GM12878 (cell line): ENCODE measurements at regions not wholly inside any gene's neighbourhood (a gene's known extent, or its start where the extent isn't known, plus 50 kb on each side); places are given as distances from the start of the nearest gene placed in this dataset.

Source experiments
- BACH1 ChIP-seq: fragments of 450-650 bp; IDR thresholded peaks from 2 replicates; pipeline ENCODE4 v1.6.1; 2017; ENCODE audit warnings: mild to moderate bottlenecking, borderline replicate concordance
- BCL11A ChIP-seq: IDR thresholded peaks from 2 replicates; pipeline ENCODE4 v1.6.1; 2011; ENCODE audit warnings: low read depth, low read length
- CBX5 ChIP-seq: sonication (generic); IDR thresholded peaks from 2 replicates; pipeline ENCODE4 v1.6.1; 2016; ENCODE audit warnings: low read depth, moderate library complexity, mild to moderate bottlenecking, inconsistent platforms
- EP300 ChIP-seq, 2 experiments: fragments of 150-350 bp in 1 of 2; IDR thresholded peaks; 2 replicates each; pipeline ENCODE4 v1.6.1; 2011 to 2012; ENCODE audit warnings: low read depth in 2 of 2, low read length in 2 of 2, borderline replicate concordance in 1 of 2, improper control_type of control experiment in 1 of 2, inconsistent platforms in 1 of 2; ENCODE audit not compliant: control insufficient read depth in 1 of 2
- ETV6 ChIP-seq, 2 experiments: fragments of 450-650 bp in 1 of 2; IDR thresholded peaks in 1 of 2; conservative IDR thresholded peaks in 1 of 2; 2 replicates each; pipeline ENCODE4 v1.6.1; 2014; ENCODE audit warnings: antibody characterized with exemption in 1 of 2, borderline replicate concordance in 1 of 2, low read depth in 1 of 2, mild to moderate bottlenecking in 1 of 2, moderate library complexity in 1 of 2
- GABPA ChIP-seq: IDR thresholded peaks from 2 replicates; pipeline ENCODE4 v1.6.1; 2014; ENCODE audit warnings: antibody characterized with exemption, low read depth, mild to moderate bottlenecking, inconsistent platforms
- IKZF1 ChIP-seq: fragments of 450-650 bp; conservative IDR thresholded peaks from 2 replicates; pipeline ENCODE4 v1.6.1; 2017; ENCODE audit warnings: antibody characterized with exemption, mild to moderate bottlenecking
- IKZF2 ChIP-seq, 2 experiments: fragments of 450-650 bp; IDR thresholded peaks; 2 replicates each; pipeline ENCODE4 v1.6.1; 2017; ENCODE audit warnings: mild to moderate bottlenecking in 2 of 2, moderate library complexity in 2 of 2
- MEF2B ChIP-seq: fragments of 450-650 bp; IDR thresholded peaks from 2 replicates; pipeline ENCODE4 v1.6.1; 2018; ENCODE audit warnings: mild to moderate bottlenecking, moderate library complexity; ENCODE audit not compliant: partially characterized antibody, poor library complexity, severe bottlenecking
- MLLT1 ChIP-seq: fragments of 450-650 bp; IDR thresholded peaks from 2 replicates; pipeline ENCODE4 v1.6.1; 2016; ENCODE audit warnings: mild to moderate bottlenecking
- MTA3 ChIP-seq: IDR thresholded peaks from 2 replicates; pipeline ENCODE4 v1.6.1; 2012; ENCODE audit warnings: low read length, inconsistent platforms, borderline replicate concordance
- NR2F1 ChIP-seq: fragments of 450-650 bp; conservative IDR thresholded peaks from 2 replicates; pipeline ENCODE4 v1.6.1; 2017; ENCODE audit warnings: mild to moderate bottlenecking
- PAX5 ChIP-seq: IDR thresholded peaks from 2 replicates; pipeline ENCODE4 v1.6.1; 2011; ENCODE audit warnings: low read depth, low read length, borderline replicate concordance
- POLR2AphosphoS5 ChIP-seq: IDR thresholded peaks from 2 replicates; pipeline ENCODE4 v1.6.1; 2011; ENCODE audit warnings: mild to moderate bottlenecking, low read length, inconsistent platforms
- POU2F2 ChIP-seq: IDR thresholded peaks from 3 replicates; pipeline ENCODE4 v1.6.1; 2011; ENCODE audit warnings: low read depth, mild to moderate bottlenecking, low read length, borderline replicate concordance
- RUNX3 ChIP-seq: IDR thresholded peaks from 2 replicates; pipeline ENCODE4 v1.6.1; 2012; ENCODE audit warnings: low read length, inconsistent platforms
- YY1 ChIP-seq: IDR thresholded peaks from 2 replicates; pipeline ENCODE4 v1.6.1; 2011; ENCODE audit warnings: low read depth, mild to moderate bottlenecking, low read length
- ZBED1 ChIP-seq: IDR thresholded peaks from 2 replicates; pipeline ENCODE4 v1.6.1; 2016; ENCODE audit warnings: borderline replicate concordance
- ZNF217 ChIP-seq: fragments of 450-650 bp; IDR thresholded peaks from 2 replicates; pipeline ENCODE4 v1.6.1; 2017; ENCODE audit warnings: antibody characterized with exemption, mild to moderate bottlenecking
- ZNF592 ChIP-seq: fragments of 450-650 bp; IDR thresholded peaks from 2 replicates; pipeline ENCODE4 v1.6.1; 2017; ENCODE audit warnings: mild to moderate bottlenecking, moderate library complexity
- TF ChIP-seq, protein P1 (sequence below): fragments of 450-650 bp; IDR thresholded peaks from 2 replicates; pipeline ENCODE4 v1.6.1; 2017; ENCODE audit warnings: mild to moderate bottlenecking, low read depth, inconsistent platforms; ENCODE audit not compliant: poor library complexity, severe bottlenecking
- TF ChIP-seq, protein P2 (sequence below): IDR thresholded peaks from 2 replicates; pipeline ENCODE4 v1.6.1; 2011; ENCODE audit warnings: low read depth, mild to moderate bottlenecking, low read length, moderate library complexity, borderline replicate concordance; ENCODE audit errors: extremely low read depth

- TF ChIP-seq, protein P1, sequence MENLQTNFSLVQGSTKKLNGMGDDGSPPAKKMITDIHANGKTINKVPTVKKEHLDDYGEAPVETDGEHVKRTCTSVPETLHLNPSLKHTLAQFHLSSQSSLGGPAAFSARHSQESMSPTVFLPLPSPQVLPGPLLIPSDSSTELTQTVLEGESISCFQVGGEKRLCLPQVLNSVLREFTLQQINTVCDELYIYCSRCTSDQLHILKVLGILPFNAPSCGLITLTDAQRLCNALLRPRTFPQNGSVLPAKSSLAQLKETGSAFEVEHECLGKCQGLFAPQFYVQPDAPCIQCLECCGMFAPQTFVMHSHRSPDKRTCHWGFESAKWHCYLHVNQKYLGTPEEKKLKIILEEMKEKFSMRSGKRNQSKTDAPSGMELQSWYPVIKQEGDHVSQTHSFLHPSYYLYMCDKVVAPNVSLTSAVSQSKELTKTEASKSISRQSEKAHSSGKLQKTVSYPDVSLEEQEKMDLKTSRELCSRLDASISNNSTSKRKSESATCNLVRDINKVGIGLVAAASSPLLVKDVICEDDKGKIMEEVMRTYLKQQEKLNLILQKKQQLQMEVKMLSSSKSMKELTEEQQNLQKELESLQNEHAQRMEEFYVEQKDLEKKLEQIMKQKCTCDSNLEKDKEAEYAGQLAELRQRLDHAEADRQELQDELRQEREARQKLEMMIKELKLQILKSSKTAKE: peak; percentile 57
- TF ChIP-seq, protein P2, sequence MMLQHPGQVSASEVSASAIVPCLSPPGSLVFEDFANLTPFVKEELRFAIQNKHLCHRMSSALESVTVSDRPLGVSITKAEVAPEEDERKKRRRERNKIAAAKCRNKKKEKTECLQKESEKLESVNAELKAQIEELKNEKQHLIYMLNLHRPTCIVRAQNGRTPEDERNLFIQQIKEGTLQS: no peak
- peak; percentile 77 for TF ChIP-seq NR2F1
- TF ChIP-seq EP300 (IDR thresholded peaks at IDR 0.05; ENCODE audit: borderline replicate concordance in 1 of 2, control insufficient read depth in 1 of 2, low read depth in 2 of 2, low read length in 2 of 2): peak; percentile 23 to 68; a peak in 2 of 4 replicates
- TF ChIP-seq IKZF1: peak; percentile 83
- TF ChIP-seq POLR2AphosphoS5: no peak
- peak; percentile 59 for TF ChIP-seq MLLT1
- TF ChIP-seq MTA3: 0 out of 2 replicates have a peak, but pooled peaks have one; percentile 50
- 0 out of 2 replicates have a peak, but pooled peaks have one; percentile 21 for TF ChIP-seq CBX5
- 0 out of 3 replicates have a peak, but pooled peaks have one; percentile 20 for TF ChIP-seq POU2F2
- TF ChIP-seq MEF2B: peak; percentile 26
- TF ChIP-seq BCL11A: peak; percentile 95
- TF ChIP-seq ETV6 (conservative IDR thresholded peaks at IDR 0.05 in 1 of 2, IDR thresholded peaks at IDR 0.05 in 1 of 2; ENCODE audit: borderline replicate concordance in 1 of 2, low read depth in 1 of 2): peak in 1 of 2 experiments; percentile 68; a peak in 1 of 4 replicates
- TF ChIP-seq IKZF2 (IDR thresholded peaks at IDR 0.05): peak; percentile 83 to 91
- TF ChIP-seq ZBED1: no peak
- TF ChIP-seq PAX5: peak; percentile 65; the same call in 1 of the 2 replicates
- TF ChIP-seq RUNX3: peak; percentile 95
- TF ChIP-seq YY1: no peak
- no peak for TF ChIP-seq ZNF592
- TF ChIP-seq GABPA: 0 out of 2 replicates have a peak, but pooled peaks have one; percentile 4
- peak; percentile 17; the same call in 1 of the 2 replicates for TF ChIP-seq ZNF217
- TF ChIP-seq BACH1: 0 out of 2 replicates have a peak, but pooled peaks have one; percentile 37
These were observed 365.1 kb upstream of the RIOK2 start (continued) for GRCh38 chr5:97547999-97548738.
